MM.1S (cell line): ENCODE measurements at regions not wholly inside any gene's neighbourhood (a gene's known extent, or its start where the extent isn't known, plus 50 kb on each side); places are given as distances from the start of the nearest gene placed in this dataset.

ENCODE experiments used
- DNase-seq: peaks from one replicate; pipeline ENCODE4 v3.0.0-alpha.2; 2015
- H2AFZ ChIP-seq: fragments of 300-600 bp; sonication (generic); 2 replicates; pipeline ENCODE4 v1.6.0; 2016; ENCODE audit warnings: antibody characterized with exemption, low read length
- H3F3A ChIP-seq: fragments of 300-600 bp; sonication (generic); 2 replicates; pipeline ENCODE4 v1.6.1; 2016; ENCODE audit warnings: mild to moderate bottlenecking, antibody characterized with exemption, low read length, moderate library complexity, mixed read lengths; ENCODE audit not compliant: insufficient read depth
- H3K27ac ChIP-seq: fragments of 300-600 bp; sonication (generic); 2 replicates; pipeline ENCODE4 v1.5.1; 2016; ENCODE audit warnings: mild to moderate bottlenecking, low read length
- H3K27me3 ChIP-seq: fragments of 300-600 bp; sonication (generic); replicated peaks from 2 replicates; pipeline ENCODE4 v1.6.0; 2016; ENCODE audit warnings: low read length; ENCODE audit not compliant: insufficient read depth
- H3K36me3 ChIP-seq: fragments of 300-600 bp; sonication (generic); replicated peaks from 2 replicates; pipeline ENCODE4 v1.6.1; 2016; ENCODE audit warnings: mild to moderate bottlenecking, low read length, mixed read lengths; ENCODE audit not compliant: insufficient read depth
- H3K4me1 ChIP-seq: fragments of 300-600 bp; sonication (generic); 2 replicates; pipeline ENCODE4 v1.6.1; 2016; ENCODE audit warnings: low read length, mixed read lengths
- H3K4me2 ChIP-seq: fragments of 300-600 bp; sonication (generic); 2 replicates; pipeline ENCODE4 v1.6.0; 2016; ENCODE audit warnings: low read depth, low read length
- H3K4me3 ChIP-seq: fragments of 300-600 bp; sonication (generic); 2 replicates; pipeline ENCODE4 v1.5.1; 2016; ENCODE audit warnings: low read length, mixed read lengths
- H3K79me2 ChIP-seq: fragments of 300-600 bp; sonication (generic); 2 replicates; pipeline ENCODE4 v1.6.1; 2016; ENCODE audit warnings: mixed run types, low read length, mixed read lengths
- H3K9ac ChIP-seq: fragments of 300-600 bp; sonication (generic); 2 replicates; pipeline ENCODE4 v1.6.1; 2016; ENCODE audit warnings: low read length, mixed read lengths
- H3K9me2 ChIP-seq: fragments of 300-600 bp; sonication (generic); replicated peaks from 2 replicates; pipeline ENCODE4 v1.6.1; 2016; ENCODE audit warnings: mild to moderate bottlenecking, low read length, mixed read lengths; ENCODE audit not compliant: insufficient read depth
- H3K9me3 ChIP-seq: fragments of 300-600 bp; sonication (generic); replicated peaks from 2 replicates; pipeline ENCODE4 v1.6.1; 2016; ENCODE audit warnings: mild to moderate bottlenecking, low read length, mixed read lengths; ENCODE audit not compliant: insufficient read depth
- H4K20me1 ChIP-seq: fragments of 300-600 bp; sonication (generic); 2 replicates; pipeline ENCODE4 v1.6.1; 2016; ENCODE audit warnings: mild to moderate bottlenecking, low read length, moderate library complexity, mixed read lengths; ENCODE audit not compliant: insufficient read depth
- CTCF ChIP-seq: fragments of 300-600 bp; sonication (generic); IDR thresholded peaks from 2 replicates; pipeline ENCODE4 v1.5.1; 2016; ENCODE audit warnings: antibody characterized with exemption, low read length, mixed read lengths
- EZH2 ChIP-seq: fragments of 300-600 bp; sonication (generic); optimal IDR thresholded peaks from 2 replicates; pipeline ENCODE3; 2017; ENCODE audit warnings: low read depth, mild to moderate bottlenecking, antibody characterized with exemption, low read length, mixed read lengths
- EZH2phosphoT487 ChIP-seq: fragments of 300-600 bp; sonication (generic); IDR thresholded peaks from 2 replicates; pipeline ENCODE4 v1.6.1; 2018; ENCODE audit warnings: antibody characterized with exemption, low read length

GRCh38 chr11:106246495-106246894 is 169.0 kb downstream of the AASDHPPT start:
- no peak overlapping the region for H2AFZ ChIP-seq
- H3K9ac ChIP-seq: no peak overlapping the region
- TF ChIP-seq EZH2: no peak
- H3F3A ChIP-seq: no peaks in the 10 kb centered on the region
- DNase-seq: no peak
- no peak overlapping the region for H3K4me3 ChIP-seq
- no peaks in the 10 kb centered on the region for H4K20me1 ChIP-seq
- no peaks in the 10 kb centered on the region for H3K9me2 ChIP-seq
- no peaks in the 10 kb centered on the region for H3K36me3 ChIP-seq
- H3K4me2 ChIP-seq: no peak overlapping the region
- no peaks in the 10 kb centered on the region for H3K27me3 ChIP-seq
- no peaks in the 10 kb centered on the region for H3K9me3 ChIP-seq
- H3K4me1 ChIP-seq: no peaks in the 10 kb centered on the region
- no peak overlapping the region for H3K27ac ChIP-seq
- no peaks in the 10 kb centered on the region for H3K79me2 ChIP-seq

- Histone ChIP-seq H2AFZ (no peak overlapping the region), H3K4me3 (no peak overlapping the region)
Observed at GRCh38 chr11:106249617-106250239, 172.3 kb downstream of the AASDHPPT start.

GRCh38 chr11:106262852-106263251 is 185.4 kb downstream of the AASDHPPT start:
- Histone ChIP-seq H2AFZ (no peak overlapping the region), H3K27ac (no peak overlapping the region), H3K27me3 (no peaks in the 10 kb centered on the region), H3F3A (no peaks in the 10 kb centered on the region), H3K79me2 (no peaks in the 10 kb centered on the region), H3K9me3 (no peaks in the 10 kb centered on the region), H3K4me3 (no peak overlapping the region), H3K4me2 (no peak overlapping the region), H3K36me3 (no peaks in the 10 kb centered on the region), H4K20me1 (no peaks in the 10 kb centered on the region), H3K9ac (no peak overlapping the region), H3K9me2 (no peaks in the 10 kb centered on the region), H3K4me1 (no peaks in the 10 kb centered on the region)
- TF ChIP-seq CTCF (no peak), EZH2 (no peak), EZH2phosphoT487 (no peak)
- DNase-seq: no peak

More at GRCh38 chr11:106249617-106250239, 172.3 kb downstream of the AASDHPPT start:
- Histone ChIP-seq H3K9me2 (no peaks in the 10 kb centered on the region), H3K27me3 (no peaks in the 10 kb centered on the region), H3K79me2 (no peaks in the 10 kb centered on the region), H3F3A (no peaks in the 10 kb centered on the region), H4K20me1 (no peaks in the 10 kb centered on the region), H3K4me1 (no peaks in the 10 kb centered on the region), H3K4me2 (no peak overlapping the region), H3K9me3 (no peaks in the 10 kb centered on the region), H3K27ac (no peak overlapping the region), H3K9ac (no peak overlapping the region), H3K36me3 (no peaks in the 10 kb centered on the region)
- TF ChIP-seq EZH2: no peak
- TF ChIP-seq CTCF: no peak
- no peak for TF ChIP-seq EZH2phosphoT487
- DNase-seq: no peak

- H3K9ac ChIP-seq: no peak overlapping the region
- H3K9me2 ChIP-seq: no peaks in the 10 kb centered on the region
- H3K36me3 ChIP-seq: no peaks in the 10 kb centered on the region
- H3K4me1 ChIP-seq: no peaks in the 10 kb centered on the region
- no peak overlapping the region for H3K4me3 ChIP-seq
- DNase-seq: no peak
- no peaks in the 10 kb centered on the region for H3K9me3 ChIP-seq
- no peak overlapping the region for H3K27ac ChIP-seq
- TF ChIP-seq EZH2 (no peak), CTCF (no peak), EZH2phosphoT487 (no peak)
- H4K20me1 ChIP-seq: no peaks in the 10 kb centered on the region
- no peaks in the 10 kb centered on the region for H3F3A ChIP-seq
- no peaks in the 10 kb centered on the region for H3K27me3 ChIP-seq
- H3K4me2 ChIP-seq: no peak overlapping the region
- no peak overlapping the region for H2AFZ ChIP-seq
- H3K79me2 ChIP-seq: no peaks in the 10 kb centered on the region
Observed at GRCh38 chr11:106263527-106263926, 186.1 kb downstream of the AASDHPPT start.
